ENCODE measurements at regions not wholly inside any gene's neighbourhood (a gene's known extent, or its start where the extent isn't known, plus 50 kb on each side); places are given as distances from the start of the nearest gene placed in this dataset.

GRCh38 chr2:163420604-163421003, 315.2 kb downstream of the FIGN start:
- TF ChIP-seq, protein P1, sequence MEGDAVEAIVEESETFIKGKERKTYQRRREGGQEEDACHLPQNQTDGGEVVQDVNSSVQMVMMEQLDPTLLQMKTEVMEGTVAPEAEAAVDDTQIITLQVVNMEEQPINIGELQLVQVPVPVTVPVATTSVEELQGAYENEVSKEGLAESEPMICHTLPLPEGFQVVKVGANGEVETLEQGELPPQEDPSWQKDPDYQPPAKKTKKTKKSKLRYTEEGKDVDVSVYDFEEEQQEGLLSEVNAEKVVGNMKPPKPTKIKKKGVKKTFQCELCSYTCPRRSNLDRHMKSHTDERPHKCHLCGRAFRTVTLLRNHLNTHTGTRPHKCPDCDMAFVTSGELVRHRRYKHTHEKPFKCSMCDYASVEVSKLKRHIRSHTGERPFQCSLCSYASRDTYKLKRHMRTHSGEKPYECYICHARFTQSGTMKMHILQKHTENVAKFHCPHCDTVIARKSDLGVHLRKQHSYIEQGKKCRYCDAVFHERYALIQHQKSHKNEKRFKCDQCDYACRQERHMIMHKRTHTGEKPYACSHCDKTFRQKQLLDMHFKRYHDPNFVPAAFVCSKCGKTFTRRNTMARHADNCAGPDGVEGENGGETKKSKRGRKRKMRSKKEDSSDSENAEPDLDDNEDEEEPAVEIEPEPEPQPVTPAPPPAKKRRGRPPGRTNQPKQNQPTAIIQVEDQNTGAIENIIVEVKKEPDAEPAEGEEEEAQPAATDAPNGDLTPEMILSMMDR (IDR thresholded peaks at IDR 0.05): no peak
- TF ChIP-seq POLR2A (IDR thresholded peaks at IDR 0.05): no peak
